ENCODE measurements at regions not wholly inside any gene's neighbourhood (a gene's known extent, or its start where the extent isn't known, plus 50 kb on each side); places are given as distances from the start of the nearest gene placed in this dataset.

DNA sequence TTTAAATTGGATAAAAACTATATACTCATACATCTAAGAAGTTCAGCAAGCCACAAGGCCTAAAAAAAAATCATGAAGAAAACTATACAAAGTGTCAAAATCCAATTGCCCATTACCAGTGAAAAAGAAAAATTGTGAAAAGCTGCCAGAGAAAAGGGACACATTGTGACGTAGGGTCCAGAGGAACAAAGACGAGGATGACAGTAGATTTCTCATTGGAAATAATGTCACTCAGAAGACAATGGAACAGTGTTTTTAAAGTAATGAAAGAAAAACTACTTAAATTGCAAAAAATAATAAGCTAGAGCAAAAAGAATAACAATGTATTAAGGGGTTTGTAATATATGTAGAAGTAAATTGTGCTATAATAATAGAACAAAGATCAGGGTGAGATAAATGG, 195.2 kb downstream of the EFNB2 start:
- Histone ChIP-seq H3K4me1 (ENCODE audit: control insufficient read depth, extremely low read depth, insufficient read depth, low read length) (no peaks in the 10 kb centered on the region), H3K4me3 (replicated peaks in 1 of 4; ENCODE audit: control extremely low read depth in 1 of 4, insufficient read depth in 1 of 4, low read depth in 3 of 4, low read length in 4 of 4) (no peak overlapping the region), H2AFZ (ENCODE audit: low read length) (no peak overlapping the region), H3K4me2 (ENCODE audit: extremely low read depth, insufficient read depth, low read length) (no peak overlapping the region), H4K20me1 (ENCODE audit: control insufficient read depth, extremely low read depth, insufficient read depth, low read length) (no peaks in the 10 kb centered on the region), H3K79me2 (ENCODE audit: control insufficient read depth, insufficient read depth, low read length) (no peaks in the 10 kb centered on the region), H3K36me3 (ENCODE audit: control insufficient read depth, insufficient read depth, low read length) (no peaks in the 10 kb centered on the region), H3K9ac (ENCODE audit: insufficient read depth, low read length) (no peak overlapping the region), H3K27ac (ENCODE audit: insufficient read depth, low read length) (no peak overlapping the region), H3K27me3 (ENCODE audit: control insufficient read depth, insufficient read depth, low read length) (no peaks in the 10 kb centered on the region), H3K9me3 (ENCODE audit: control insufficient read depth, insufficient read depth, low read depth, low read length) (no peaks in the 10 kb centered on the region)
- no peak for TF ChIP-seq CTCF (conservative IDR thresholded peaks at IDR 0.05 in 1 of 2, IDR thresholded peaks at IDR 0.05 in 1 of 2; ENCODE audit: low read depth in 1 of 2, low read length in 2 of 2)
- no peak for TF ChIP-seq EZH2 (IDR thresholded peaks at IDR 0.05; ENCODE audit: low read length, missing control alignments)
- no peak for DNase-seq (ENCODE audit: low read depth in 2 of 2)

DNA sequence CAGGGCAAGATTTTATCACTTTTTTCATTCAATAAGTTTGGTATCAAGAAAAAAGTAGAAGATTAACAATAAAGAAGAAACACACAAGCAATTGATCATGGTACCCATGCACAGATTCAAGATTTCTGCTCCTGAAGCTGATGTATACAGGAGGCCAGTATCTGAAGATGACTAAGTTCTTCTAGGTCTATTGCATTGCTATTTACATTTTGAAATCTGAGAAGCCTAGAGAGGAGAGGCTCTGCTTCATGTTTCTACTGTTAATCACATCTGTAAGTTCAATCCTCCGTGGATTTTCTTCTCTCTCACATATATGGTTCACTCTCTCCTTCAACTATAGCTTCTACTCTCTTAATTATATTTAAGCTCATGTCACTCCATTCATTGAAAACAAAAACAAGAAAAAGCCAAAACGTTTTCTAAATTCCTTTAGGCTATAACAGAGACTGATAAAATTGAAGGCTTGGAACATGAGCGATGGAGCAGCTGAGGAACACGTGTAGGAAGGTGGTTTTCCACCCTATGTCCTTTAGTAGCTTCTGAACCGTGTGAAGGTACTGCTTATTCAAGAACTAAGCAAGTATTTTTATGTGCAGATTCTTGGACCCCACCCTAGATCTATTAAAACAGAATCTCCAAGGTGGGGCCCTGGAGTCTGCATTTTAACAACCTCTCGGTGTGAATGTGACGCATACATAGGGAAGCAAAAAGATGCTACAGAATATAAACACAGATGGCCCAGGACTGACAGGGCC, 198.2 kb downstream of the EFNB2 start:
- H3K27me3 ChIP-seq (ENCODE audit: control insufficient read depth, insufficient read depth, low read length) = no peaks in the 10 kb centered on the region
- no peaks in the 10 kb centered on the region for H4K20me1 ChIP-seq (ENCODE audit: control insufficient read depth, extremely low read depth, insufficient read depth, low read length)
- DNase-seq (ENCODE audit: low read depth in 2 of 2) = peak; percentile 14 to 52
- H3K79me2 ChIP-seq (ENCODE audit: control insufficient read depth, insufficient read depth, low read length) = no peaks in the 10 kb centered on the region
- no peak overlapping the region for H3K4me2 ChIP-seq (ENCODE audit: extremely low read depth, insufficient read depth, low read length)
- TF ChIP-seq EZH2 (IDR thresholded peaks at IDR 0.05; ENCODE audit: low read length, missing control alignments) (no peak), CTCF (conservative IDR thresholded peaks at IDR 0.05 in 1 of 2, IDR thresholded peaks at IDR 0.05 in 1 of 2; ENCODE audit: low read depth in 1 of 2, low read length in 2 of 2) (no peak)
- H3K4me3 ChIP-seq (replicated peaks in 1 of 4; ENCODE audit: control extremely low read depth in 1 of 4, insufficient read depth in 1 of 4, low read depth in 3 of 4, low read length in 4 of 4) = no peak overlapping the region
- no peak overlapping the region for H2AFZ ChIP-seq (ENCODE audit: low read length)
- no peaks in the 10 kb centered on the region for H3K9me3 ChIP-seq (ENCODE audit: control insufficient read depth, insufficient read depth, low read depth, low read length)
- H3K36me3 ChIP-seq (ENCODE audit: control insufficient read depth, insufficient read depth, low read length) = no peaks in the 10 kb centered on the region
- no peaks in the 10 kb centered on the region for H3K4me1 ChIP-seq (ENCODE audit: control insufficient read depth, extremely low read depth, insufficient read depth, low read length)
- no peak overlapping the region for H3K27ac ChIP-seq (ENCODE audit: insufficient read depth, low read length)
- no peak overlapping the region for H3K9ac ChIP-seq (ENCODE audit: insufficient read depth, low read length)

GRCh38 chr13:106336668-106337067, 198.8 kb downstream of the EFNB2 start:
- H3K79me2 ChIP-seq (ENCODE audit: control insufficient read depth, insufficient read depth, low read length) = no peaks in the 10 kb centered on the region
- no peak overlapping the region for H3K4me2 ChIP-seq (ENCODE audit: extremely low read depth, insufficient read depth, low read length)
- no peaks in the 10 kb centered on the region for H3K36me3 ChIP-seq (ENCODE audit: control insufficient read depth, insufficient read depth, low read length)
- no peak overlapping the region for H3K9ac ChIP-seq (ENCODE audit: insufficient read depth, low read length)
- no peaks in the 10 kb centered on the region for H4K20me1 ChIP-seq (ENCODE audit: control insufficient read depth, extremely low read depth, insufficient read depth, low read length)
- no peaks in the 10 kb centered on the region for H3K9me3 ChIP-seq (ENCODE audit: control insufficient read depth, insufficient read depth, low read depth, low read length)
- no peaks in the 10 kb centered on the region for H3K27me3 ChIP-seq (ENCODE audit: control insufficient read depth, insufficient read depth, low read length)
- no peak for TF ChIP-seq EZH2 (IDR thresholded peaks at IDR 0.05; ENCODE audit: low read length, missing control alignments)
- TF ChIP-seq CTCF (conservative IDR thresholded peaks at IDR 0.05 in 1 of 2, IDR thresholded peaks at IDR 0.05 in 1 of 2; ENCODE audit: low read depth in 1 of 2, low read length in 2 of 2) = no peak
- no peak overlapping the region for H3K4me3 ChIP-seq (replicated peaks in 1 of 4; ENCODE audit: control extremely low read depth in 1 of 4, insufficient read depth in 1 of 4, low read depth in 3 of 4, low read length in 4 of 4)
- no peak for DNase-seq (ENCODE audit: low read depth in 2 of 2)
- H3K4me1 ChIP-seq (ENCODE audit: control insufficient read depth, extremely low read depth, insufficient read depth, low read length) = no peaks in the 10 kb centered on the region
- no peak overlapping the region for H3K27ac ChIP-seq (ENCODE audit: insufficient read depth, low read length)
- no peak overlapping the region for H2AFZ ChIP-seq (ENCODE audit: low read length)
